HG03432 (cell line): ENCODE measurements at regions not wholly inside any gene's neighbourhood (a gene's known extent, or its start where the extent isn't known, plus 50 kb on each side); places are given as distances from the start of the nearest gene placed in this dataset.
"Not testable (repeated sequence)": the region's sequence is repeated elsewhere in the genome, so short reads cannot be mapped to it uniquely, and the experiment has no call there.

Experiments used
- ATAC-seq: cut with Tn5 transposase; IDR thresholded peaks from one replicate; pipeline ENCODE4 v1.9.1; 2021; ENCODE audit warnings: mild to moderate bottlenecking, moderate library complexity; ENCODE audit not compliant: unreplicated experiment

GRCh38 chr9:29039258-29039657 is 1466.0 kb upstream of the C9orf72 start:
- no peak for ATAC-seq

- ATAC-seq = no peak
Observed at GRCh38 chr9:29043072-29043471, 1469.8 kb upstream of the C9orf72 start.

GRCh38 chr9:29044959-29045358 is 1471.7 kb upstream of the C9orf72 start:
- no peak for ATAC-seq

- ATAC-seq = no peak
Observed at GRCh38 chr9:29060041-29060440, 1486.8 kb upstream of the C9orf72 start.

- ATAC-seq = no peak
Observed at GRCh38 chr9:29062446-29062845, 1489.2 kb upstream of the C9orf72 start.

GRCh38 chr9:29063031-29063430 is 1489.8 kb upstream of the C9orf72 start:
- ATAC-seq = no peak

- no peak for ATAC-seq
Observed at GRCh38 chr9:29066141-29066640, 1492.9 kb upstream of the C9orf72 start.

GRCh38 chr9:29068461-29068860 is 1495.2 kb upstream of the C9orf72 start:
- no peak for ATAC-seq

GRCh38 chr9:29069376-29069775 is 1496.1 kb upstream of the C9orf72 start:
- ATAC-seq = no peak

GRCh38 chr9:29078063-29078666 is 1504.9 kb upstream of the C9orf72 start:
- no peak for ATAC-seq

- ATAC-seq = peak; percentile 61
Observed at GRCh38 chr9:29100762-29101161, 1527.5 kb upstream of the C9orf72 start.

- not testable (repeated sequence) for ATAC-seq
Observed at GRCh38 chr9:29104166-29104565, 1530.9 kb upstream of the C9orf72 start.

- no peak for ATAC-seq
Observed at GRCh38 chr9:29118555-29118954, 1545.3 kb upstream of the C9orf72 start.

GRCh38 chr9:29126783-29127182 is 1553.5 kb upstream of the C9orf72 start:
- no peak for ATAC-seq

GRCh38 chr9:29129763-29130162 is 1556.5 kb upstream of the C9orf72 start:
- no peak for ATAC-seq

- no peak for ATAC-seq
Observed at GRCh38 chr9:29144476-29144875, 1571.2 kb upstream of the C9orf72 start.

GRCh38 chr9:29150606-29151005 is 1577.3 kb upstream of the C9orf72 start:
- ATAC-seq = no peak

- no peak for ATAC-seq
Observed at GRCh38 chr9:29160763-29161353, 1587.6 kb upstream of the C9orf72 start.

GRCh38 chr9:29174136-29174535 is 1600.9 kb upstream of the C9orf72 start:
- ATAC-seq = no peak

GRCh38 chr9:29176231-29176630 is 1603.0 kb upstream of the C9orf72 start:
- ATAC-seq = no peak

- no peak for ATAC-seq
Observed at GRCh38 chr9:29176786-29177185, 1603.5 kb upstream of the C9orf72 start.

GRCh38 chr9:29183971-29184370 is 1610.7 kb upstream of the C9orf72 start:
- ATAC-seq = no peak

GRCh38 chr9:29188771-29189170 is 1615.5 kb upstream of the C9orf72 start:
- ATAC-seq = not testable (repeated sequence)
